IPS-20b (cell line): ENCODE measurements at regions not wholly inside any gene's neighbourhood (a gene's known extent, or its start where the extent isn't known, plus 50 kb on each side); places are given as distances from the start of the nearest gene placed in this dataset.

Source experiments
- H3K27ac ChIP-seq: one replicate; pipeline ENCODE4 v1.5.1; 2013; ENCODE audit warnings: low read length
- H3K27me3 ChIP-seq: 2 replicates; pipeline ENCODE4 v1.6.1; 2013; ENCODE audit warnings: mild to moderate bottlenecking, low read length, inconsistent platforms; ENCODE audit not compliant: insufficient read depth
- H3K36me3 ChIP-seq: 2 replicates; pipeline ENCODE4 v1.6.1; 2013; ENCODE audit warnings: low read depth, mild to moderate bottlenecking, inconsistent platforms, low read length, moderate library complexity; ENCODE audit not compliant: insufficient read depth
- H3K4me1 ChIP-seq: 2 replicates; pipeline ENCODE4 v1.6.1; 2013; ENCODE audit warnings: mild to moderate bottlenecking, control low read depth, inconsistent platforms, low read length, moderate library complexity; ENCODE audit not compliant: insufficient read depth
- H3K4me3 ChIP-seq: 2 replicates; pipeline ENCODE4 v1.5.1; 2013; ENCODE audit warnings: mild to moderate bottlenecking, low read length, inconsistent platforms
- H3K9ac ChIP-seq: 2 replicates; pipeline ENCODE4 v1.6.1; 2013; ENCODE audit warnings: low read depth, mild to moderate bottlenecking, inconsistent platforms, low read length, moderate library complexity
- H3K9me3 ChIP-seq: 2 replicates; pipeline ENCODE4 v1.6.1; 2013; ENCODE audit warnings: mild to moderate bottlenecking, low read depth, low read length, inconsistent platforms; ENCODE audit not compliant: insufficient read depth

DNA sequence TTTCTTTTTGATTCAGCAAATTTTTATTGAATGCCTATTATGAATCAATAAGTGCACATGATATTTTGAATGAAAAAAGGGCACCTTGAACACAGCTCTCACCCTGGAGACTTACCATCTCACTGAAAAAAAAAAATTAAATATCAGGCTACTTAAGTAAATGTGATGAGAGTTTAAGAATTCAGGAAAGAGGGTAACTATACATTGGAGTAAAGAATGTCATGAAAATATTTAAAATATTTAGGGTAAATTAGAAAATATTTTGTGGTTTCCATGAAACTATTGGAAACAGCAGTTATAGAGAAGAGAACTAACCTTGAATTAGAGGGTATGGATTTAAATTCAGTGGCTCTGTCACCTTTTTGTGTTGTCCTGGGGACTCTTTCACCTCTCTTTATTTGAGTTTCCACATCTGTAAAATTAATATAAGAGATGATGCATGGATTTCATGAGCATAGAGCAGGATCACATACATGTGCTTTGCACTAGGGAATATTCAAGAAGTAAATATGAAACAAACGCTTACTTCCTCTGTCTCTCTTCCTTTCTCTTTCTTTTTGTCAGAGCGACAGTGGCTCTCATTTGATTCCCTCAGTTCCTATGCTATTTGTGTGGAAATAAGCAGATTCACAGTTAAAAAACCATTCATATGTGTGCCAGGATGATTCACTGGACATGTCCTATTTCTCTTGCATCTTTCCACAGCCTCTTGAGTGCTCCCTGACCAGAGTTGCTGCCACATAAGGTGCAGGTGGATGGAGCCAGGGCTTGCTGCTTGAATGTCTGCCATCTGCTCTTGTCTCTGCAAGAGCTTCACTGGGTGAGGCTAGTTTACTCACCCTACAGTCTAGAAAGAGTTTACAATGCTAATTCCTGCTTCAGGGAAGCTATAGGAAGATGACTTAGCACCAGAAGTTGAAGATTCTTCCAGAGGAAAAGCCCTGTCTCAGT lies 533.1 kb downstream of the ETS1 start:
- Histone ChIP-seq H3K36me3 (no peaks in the 10 kb centered on the region), H3K27me3 (no peaks in the 10 kb centered on the region), H3K4me1 (no peaks in the 10 kb centered on the region), H3K9ac (no peak overlapping the region), H3K4me3 (no peak overlapping the region), H3K9me3 (no peaks in the 10 kb centered on the region), H3K27ac (no peak overlapping the region)

DNA sequence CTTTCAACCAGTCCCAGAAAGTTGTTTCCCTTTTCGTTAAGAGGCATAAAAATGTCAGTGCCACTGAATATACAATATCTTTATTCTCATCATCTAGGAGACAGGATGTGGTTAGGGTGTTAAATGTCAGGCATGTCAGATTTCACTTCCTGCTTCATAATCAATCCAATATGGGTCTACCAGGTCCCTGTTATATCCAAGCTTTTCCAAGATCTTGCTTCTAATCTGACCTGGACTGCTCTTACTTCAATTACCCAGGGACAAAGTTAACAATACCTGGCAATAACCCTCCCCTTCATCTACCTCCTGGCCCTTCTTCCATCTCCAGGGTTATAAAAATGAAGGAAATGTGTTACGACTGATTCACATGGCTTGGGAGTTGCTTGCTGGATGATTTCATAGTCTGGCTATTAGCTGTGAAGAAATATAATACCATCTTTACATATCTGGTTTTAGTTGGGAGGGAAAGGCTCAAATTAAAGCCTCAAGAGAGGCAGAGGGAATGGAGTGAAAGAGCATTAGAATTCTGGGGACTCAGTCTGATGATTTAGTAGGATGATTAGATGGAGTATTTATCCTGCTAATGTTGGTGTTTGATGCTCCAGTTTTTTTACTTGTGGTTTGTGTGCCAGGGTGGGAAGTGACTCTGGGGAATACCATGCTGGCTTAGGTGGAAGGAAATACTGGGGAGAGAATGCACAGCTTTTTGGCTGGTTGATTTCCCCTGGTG lies 534.3 kb downstream of the ETS1 start:
- H3K36me3 ChIP-seq: no peaks in the 10 kb centered on the region
- H3K9ac ChIP-seq: no peak overlapping the region
- H3K9me3 ChIP-seq: no peaks in the 10 kb centered on the region
- no peak overlapping the region for H3K4me3 ChIP-seq
- no peaks in the 10 kb centered on the region for H3K4me1 ChIP-seq
- H3K27ac ChIP-seq: no peak overlapping the region
- no peaks in the 10 kb centered on the region for H3K27me3 ChIP-seq

DNA sequence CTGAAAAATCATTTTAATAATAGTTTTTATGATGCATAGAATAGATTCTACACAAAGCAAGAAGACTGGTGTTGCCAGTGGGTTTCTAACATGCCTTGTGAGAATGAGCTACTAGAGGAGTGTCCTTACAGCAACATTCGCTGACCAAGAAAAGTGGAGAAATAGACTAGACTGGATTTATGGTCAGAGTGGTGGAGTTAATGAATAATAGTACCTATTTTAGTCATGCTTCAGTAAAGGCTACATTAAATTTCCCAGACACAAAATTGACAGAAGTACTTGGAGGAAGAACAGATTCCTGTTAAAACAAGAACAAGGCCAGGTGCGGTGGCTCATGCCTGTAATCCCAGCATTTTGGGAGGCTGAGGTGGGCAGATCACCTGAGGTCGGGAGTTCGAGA lies 539.2 kb downstream of the ETS1 start:
- H3K4me3 ChIP-seq: no peak overlapping the region
- H3K27ac ChIP-seq: no peak overlapping the region
- H3K27me3 ChIP-seq: no peaks in the 10 kb centered on the region
- H3K4me1 ChIP-seq: peaks cover 4% of the 10 kb centered on the region; the same call in 1 of the 2 replicates
- H3K36me3 ChIP-seq: no peaks in the 10 kb centered on the region
- H3K9me3 ChIP-seq: no peaks in the 10 kb centered on the region
- no peak overlapping the region for H3K9ac ChIP-seq

- no peaks in the 10 kb centered on the region for H3K27me3 ChIP-seq
- no peak overlapping the region for H3K4me3 ChIP-seq
- H3K4me1 ChIP-seq: peaks cover 4% of the 10 kb centered on the region; the same call in 1 of the 2 replicates
- H3K9ac ChIP-seq: no peak overlapping the region
- H3K9me3 ChIP-seq: no peaks in the 10 kb centered on the region
- H3K36me3 ChIP-seq: no peaks in the 10 kb centered on the region
- no peak overlapping the region for H3K27ac ChIP-seq
These were observed 540.3 kb downstream of the ETS1 start for GRCh38 chr11:128047026-128047425.

GRCh38 chr11:128046213-128046612 lies 541.1 kb downstream of the ETS1 start:
- no peak overlapping the region for H3K4me3 ChIP-seq
- H3K36me3 ChIP-seq: no peaks in the 10 kb centered on the region
- H3K4me1 ChIP-seq: peaks cover 4% of the 10 kb centered on the region; the same call in 1 of the 2 replicates
- no peak overlapping the region for H3K9ac ChIP-seq
- H3K27me3 ChIP-seq: no peaks in the 10 kb centered on the region
- H3K27ac ChIP-seq: no peak overlapping the region
- H3K9me3 ChIP-seq: no peaks in the 10 kb centered on the region

- H3K36me3 ChIP-seq: no peaks in the 10 kb centered on the region
- H3K27me3 ChIP-seq: no peaks in the 10 kb centered on the region
- no peak overlapping the region for H3K9ac ChIP-seq
- H3K27ac ChIP-seq: no peak overlapping the region
- peaks cover 4% of the 10 kb centered on the region; the same call in 1 of the 2 replicates for H3K4me1 ChIP-seq
- H3K4me3 ChIP-seq: no peak overlapping the region
- no peaks in the 10 kb centered on the region for H3K9me3 ChIP-seq
These were observed 542.1 kb downstream of the ETS1 start for GRCh38 chr11:128045094-128045725.

GRCh38 chr11:128042290-128042751 lies 545.0 kb downstream of the ETS1 start:
- Histone ChIP-seq H3K36me3 (no peaks in the 10 kb centered on the region), H3K4me1 (peaks cover 4% of the 10 kb centered on the region; the same call in 1 of the 2 replicates), H3K9ac (no peak overlapping the region), H3K9me3 (no peaks in the 10 kb centered on the region), H3K27me3 (no peaks in the 10 kb centered on the region), H3K4me3 (no peak overlapping the region), H3K27ac (no peak overlapping the region)

GRCh38 chr11:128040603-128041002 lies 546.8 kb downstream of the ETS1 start:
- no peak overlapping the region for H3K9ac ChIP-seq
- no peaks in the 10 kb centered on the region for H3K9me3 ChIP-seq
- no peak overlapping the region for H3K4me3 ChIP-seq
- peaks cover 4% of the 10 kb centered on the region; the same call in 1 of the 2 replicates for H3K4me1 ChIP-seq
- no peaks in the 10 kb centered on the region for H3K36me3 ChIP-seq
- no peaks in the 10 kb centered on the region for H3K27me3 ChIP-seq
- H3K27ac ChIP-seq: no peak overlapping the region

GRCh38 chr11:128039140-128040021 lies 548.0 kb downstream of the ETS1 start:
- no peak overlapping the region for H3K9ac ChIP-seq
- H3K4me3 ChIP-seq: no peak overlapping the region
- H3K36me3 ChIP-seq: no peaks in the 10 kb centered on the region
- no peaks in the 10 kb centered on the region for H3K4me1 ChIP-seq
- no peaks in the 10 kb centered on the region for H3K27me3 ChIP-seq
- no peak overlapping the region for H3K27ac ChIP-seq
- H3K9me3 ChIP-seq: no peaks in the 10 kb centered on the region

- Histone ChIP-seq H3K27me3 (no peaks in the 10 kb centered on the region), H3K27ac (no peak overlapping the region), H3K9ac (no peak overlapping the region), H3K4me3 (no peak overlapping the region), H3K4me1 (no peaks in the 10 kb centered on the region), H3K9me3 (no peaks in the 10 kb centered on the region), H3K36me3 (no peaks in the 10 kb centered on the region)
These were observed 550.7 kb downstream of the ETS1 start for GRCh38 chr11:128036556-128037093.
